GM12864 (cell line): ENCODE measurements at regions not wholly inside any gene's neighbourhood (a gene's known extent, or its start where the extent isn't known, plus 50 kb on each side); places are given as distances from the start of the nearest gene placed in this dataset.

Experiments used
- DNase-seq: peaks from one replicate; pipeline ENCODE4 v3.0.0-alpha.2; 2011; ENCODE audit warnings: low read depth
- H3K4me3 ChIP-seq: 2 replicates; pipeline ENCODE4 v1.5.1; 2011; ENCODE audit warnings: mild to moderate bottlenecking, low read depth, low read length, control low read depth
- CTCF ChIP-seq: IDR thresholded peaks from 2 replicates; pipeline ENCODE4 v1.5.1; 2011; ENCODE audit warnings: low read depth, mild to moderate bottlenecking, moderate library complexity, low read length, control low read depth, inconsistent platforms; ENCODE audit errors: missing control alignments

DNA sequence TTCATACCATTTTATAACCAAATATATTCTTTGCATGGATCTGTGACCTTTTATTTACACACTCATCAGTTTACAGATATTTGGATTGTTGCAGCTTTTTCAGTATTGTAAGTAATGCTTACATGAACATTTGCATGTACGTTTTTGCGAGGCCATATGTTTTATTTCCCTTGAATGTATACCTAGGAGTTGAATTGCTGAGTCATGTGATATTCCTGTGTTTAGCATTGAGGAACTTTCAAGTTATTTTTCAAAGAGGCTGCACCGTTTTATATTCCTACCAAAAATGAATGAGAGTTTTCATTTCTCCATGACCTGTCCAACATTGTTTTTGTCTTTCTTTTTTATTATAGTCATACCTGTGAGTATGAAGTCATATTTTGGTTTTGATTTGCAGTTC lies 392.1 kb downstream of the CNTNAP4 start:
- no peak overlapping the region for H3K4me3 ChIP-seq
- DNase-seq = no peak
- no peak for TF ChIP-seq CTCF

DNA sequence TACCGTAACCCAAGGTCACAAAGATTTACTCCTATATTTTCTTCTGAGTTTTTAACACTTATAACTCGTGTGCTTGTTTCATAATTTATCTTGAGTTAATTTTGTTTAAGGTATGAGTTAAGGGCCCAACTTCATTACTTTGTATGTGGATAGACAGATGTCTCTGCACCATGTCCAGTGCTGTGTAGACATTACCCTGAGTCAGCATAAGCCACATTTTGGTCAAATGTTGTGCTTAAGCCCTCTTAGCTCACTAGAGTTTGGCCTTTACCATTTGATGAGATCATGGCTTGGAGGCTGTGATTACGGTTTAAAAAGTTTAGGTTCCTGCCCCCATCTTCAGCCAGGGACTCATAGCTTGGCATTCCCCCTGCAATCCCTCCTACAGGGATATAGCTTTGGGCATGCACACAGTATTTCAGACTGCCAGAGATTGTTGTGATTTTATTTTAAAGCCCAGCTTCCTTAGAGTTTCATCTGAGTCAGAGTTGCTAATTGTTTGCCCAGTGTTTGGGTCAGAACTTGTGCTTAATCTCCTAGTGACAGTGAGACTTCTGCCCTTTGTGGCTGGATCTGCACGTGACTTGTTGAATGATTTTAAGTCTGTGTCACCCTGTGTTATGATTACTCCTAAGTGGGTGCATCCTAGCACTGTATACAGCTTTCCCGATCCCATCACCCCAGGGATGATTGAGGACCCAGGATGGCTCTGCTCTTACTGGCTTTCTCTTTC lies 393.1 kb downstream of the CNTNAP4 start:
- TF ChIP-seq CTCF = no peak
- H3K4me3 ChIP-seq = no peak overlapping the region
- no peak for DNase-seq

- no peak for DNase-seq
- TF ChIP-seq CTCF = no peak
- no peak overlapping the region for H3K4me3 ChIP-seq
These were observed 399.2 kb downstream of the CNTNAP4 start for GRCh38 chr16:76676356-76676755.

- TF ChIP-seq CTCF = no peak
- no peak overlapping the region for H3K4me3 ChIP-seq
- no peak for DNase-seq
These were observed 404.1 kb downstream of the CNTNAP4 start for GRCh38 chr16:76681296-76681695.

DNA sequence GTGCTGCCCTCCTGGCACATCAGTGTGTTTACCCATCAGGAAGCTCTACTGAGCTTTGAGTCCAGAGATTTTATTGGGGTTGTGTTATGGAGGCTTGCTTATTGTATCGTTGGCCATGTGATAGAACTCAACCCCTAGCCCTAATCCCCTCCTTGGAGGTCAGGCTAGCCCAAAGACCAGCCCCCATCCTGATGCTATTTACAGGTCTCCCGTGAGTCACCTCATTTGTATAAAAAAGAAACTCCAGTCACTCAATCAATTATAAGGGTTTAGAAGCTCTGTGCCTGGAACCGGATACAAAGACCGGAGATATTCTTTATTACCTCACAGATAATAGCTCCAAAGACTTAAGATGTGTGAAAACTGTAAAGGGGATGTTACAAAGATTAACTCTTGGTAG lies 405.9 kb downstream of the CNTNAP4 start:
- no peak overlapping the region for H3K4me3 ChIP-seq
- no peak for TF ChIP-seq CTCF
- DNase-seq = no peak

DNA sequence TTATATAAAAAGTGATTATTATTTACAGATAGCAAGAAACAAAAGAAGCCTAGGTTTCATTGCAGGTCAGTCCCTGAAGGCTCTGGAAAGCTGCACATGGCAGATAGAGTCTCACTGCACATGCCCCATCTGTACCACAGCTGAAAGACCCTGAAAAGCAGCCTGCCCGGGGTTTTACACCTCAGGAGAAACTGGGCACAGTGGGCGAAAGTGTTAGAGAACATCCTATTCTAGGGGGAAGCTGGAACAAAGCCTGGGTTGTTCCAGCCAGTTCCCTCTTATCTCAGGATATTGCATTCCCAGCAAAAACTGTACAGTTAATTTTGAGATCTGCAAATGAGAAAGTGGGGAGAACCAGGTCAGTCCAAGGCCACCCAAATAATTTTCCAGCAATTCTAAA lies 419.7 kb downstream of the CNTNAP4 start:
- no peak for DNase-seq
- no peak for TF ChIP-seq CTCF
- no peak overlapping the region for H3K4me3 ChIP-seq

DNA sequence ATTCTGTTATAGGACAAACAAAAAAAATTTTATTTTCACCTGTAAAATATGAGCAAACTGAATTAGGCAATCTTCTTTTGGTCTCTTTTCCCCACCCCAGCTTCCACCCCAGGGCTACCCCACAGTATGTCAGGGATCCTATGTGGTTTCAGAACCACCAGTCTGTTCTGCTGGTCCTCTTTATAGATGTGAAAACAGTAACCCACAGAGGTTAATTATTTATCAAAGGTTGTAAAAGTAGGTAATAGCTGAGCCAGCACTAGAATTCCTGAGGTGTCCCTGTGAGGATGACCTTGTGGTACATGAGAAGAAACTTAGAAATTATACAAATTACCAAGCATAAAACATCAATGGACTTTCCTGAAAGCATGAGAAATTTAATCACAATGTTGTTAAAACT lies 428.7 kb downstream of the CNTNAP4 start:
- TF ChIP-seq CTCF = no peak
- DNase-seq = no peak

More for the DNA sequence above, 428.7 kb downstream of the CNTNAP4 start:
- H3K4me3 ChIP-seq = no peak overlapping the region
